B cell (primary cell): ENCODE measurements at regions not wholly inside any gene's neighbourhood (a gene's known extent, or its start where the extent isn't known, plus 50 kb on each side); places are given as distances from the start of the nearest gene placed in this dataset.

Experiments
- CTCF ChIP-seq: fragments of 200-600 bp; IDR thresholded peaks from one replicate; pipeline ENCODE4 v1.8.0; 2022; ENCODE audit warnings: antibody characterized with exemption, mild to moderate bottlenecking
- EZH2 ChIP-seq: IDR thresholded peaks from 2 replicates; pipeline ENCODE4 v1.6.1; 2012; ENCODE audit warnings: borderline replicate concordance, low read depth, mild to moderate bottlenecking, moderate library complexity, low read length; ENCODE audit not compliant: insufficient read depth, poor library complexity, severe bottlenecking

- no peak for TF ChIP-seq CTCF
- no peak for TF ChIP-seq EZH2
These were observed 81.0 kb upstream of the MEIS2 start for GRCh38 chr15:37181339-37181738.
